HepG2 (cell line): ENCODE measurements at regions not wholly inside any gene's neighbourhood (a gene's known extent, or its start where the extent isn't known, plus 50 kb on each side); places are given as distances from the start of the nearest gene placed in this dataset.

Experiments used
- CTCF ChIP-seq: sonication (generic); formaldehyde crosslinking; IDR thresholded peaks from 2 replicates; pipeline ENCODE4 v1.5.0; 2020; ENCODE audit warnings: mild to moderate bottlenecking, missing genetic modification reagents, moderate library complexity
- KDM1A ChIP-seq: IDR thresholded peaks from 2 replicates; pipeline ENCODE4 v1.6.1; 2016; ENCODE audit warnings: missing compliant biosample characterization
- LBX2 ChIP-seq: sonication (generic); formaldehyde crosslinking; IDR thresholded peaks from 2 replicates; pipeline ENCODE4 v1.5.0; 2020; ENCODE audit warnings: missing genetic modification reagents, mild to moderate bottlenecking, borderline replicate concordance
- NBN ChIP-seq: fragments of 450-650 bp; conservative IDR thresholded peaks from 2 replicates; pipeline ENCODE4 v1.6.1; 2017
- NFRKB ChIP-seq: fragments of 450-650 bp; IDR thresholded peaks from 2 replicates; pipeline ENCODE4 v1.6.1; 2017
- PHF21A ChIP-seq: sonication (generic); formaldehyde crosslinking; IDR thresholded peaks from 2 replicates; pipeline ENCODE4 v1.5.0; 2020; ENCODE audit warnings: mild to moderate bottlenecking, missing genetic modification reagents
- POLR2AphosphoS5 ChIP-seq: IDR thresholded peaks from 2 replicates; pipeline ENCODE4 v1.6.1; 2012; ENCODE audit warnings: low read depth, low read length
- PRPF4 ChIP-seq: fragments of 200-400 bp; formaldehyde crosslinking; IDR thresholded peaks from 2 replicates; pipeline ENCODE4 v1.6.1; 2016; ENCODE audit warnings: low read length, low read depth; ENCODE audit not compliant: poor library complexity, severe bottlenecking
- RAD21 ChIP-seq: fragments of 450-650 bp; formaldehyde crosslinking; IDR thresholded peaks from 2 replicates; pipeline ENCODE4 v1.5.0; 2020; ENCODE audit warnings: mild to moderate bottlenecking
- TCF12 ChIP-seq, 2 experiments: fragments of 450-650 bp in 1 of 2; sonication (generic) in 1 of 2; formaldehyde crosslinking in 1 of 2; IDR thresholded peaks; 2 replicates each; pipeline versions ENCODE4 v1.6.1 to v1.8.0; 2017 to 2022; ENCODE audit warnings: antibody characterized with exemption in 1 of 2, mild to moderate bottlenecking in 1 of 2, missing genetic modification reagents in 1 of 2, moderate library complexity in 1 of 2
- ZNF180 ChIP-seq: sonication (generic); formaldehyde crosslinking; IDR thresholded peaks from 2 replicates; pipeline ENCODE4 v1.4.0; 2020; ENCODE audit warnings: low read depth, missing genetic modification reagents, borderline replicate concordance
- ZNF225 ChIP-seq: sonication (generic); formaldehyde crosslinking; IDR thresholded peaks from 2 replicates; pipeline ENCODE4 v1.4.0; 2020; ENCODE audit warnings: mild to moderate bottlenecking, missing genetic modification reagents
- ZNF670 ChIP-seq: sonication (generic); formaldehyde crosslinking; IDR thresholded peaks from 2 replicates; pipeline ENCODE4 v1.8.0; 2022; ENCODE audit warnings: mild to moderate bottlenecking, missing genetic modification reagents, borderline replicate concordance

- TF ChIP-seq CTCF (CRISPR knock-in tag) (no peak), NBN (no peak), RAD21 (CRISPR knock-in tag) (no peak), PRPF4 (no peak), LBX2 (CRISPR knock-in tag) (no peak), ZNF670 (CRISPR knock-in tag) (no peak), KDM1A (CRISPR knock-in tag) (no peak), TCF12 (IDR thresholded peaks at IDR 0.05) (no peak), TCF12 (CRISPR knock-in tag; IDR thresholded peaks at IDR 0.05) (no peak), PHF21A (CRISPR knock-in tag) (no peak), ZNF225 (CRISPR knock-in tag) (no peak), ZNF180 (no peak), POLR2AphosphoS5 (no peak), NFRKB (no peak)
Measured at GRCh38 chr3:144127014-144127413, 155.4 kb downstream of the DIPK2A start.
